PC-9 (cell line): ENCODE measurements at regions not wholly inside any gene's neighbourhood (a gene's known extent, or its start where the extent isn't known, plus 50 kb on each side); places are given as distances from the start of the nearest gene placed in this dataset.

Source experiments
- BruUV-seq: library from RNA; stranded (reverse); fragments of 400-500 nt; replicated peaks from 2 replicates; lab custom pipeline; 2021; lab: Mats Ljungman, UMichigan
- CTCF ChIA-PET: fragments of 300-600 bp; sonication (Branson Sonifier 250); formaldehyde crosslinking; loops from one replicate; lab custom pipeline; 2022; ENCODE audit warnings: antibody characterized with exemption; lab: Charles Lee
- POLR2A ChIA-PET: fragments of 300-600 bp; sonication (Branson Sonifier 250); formaldehyde crosslinking; loops from one replicate; lab custom pipeline; 2022; ENCODE audit warnings: antibody characterized with exemption; ENCODE audit not compliant: unreplicated experiment; lab: Charles Lee
- DNase-seq, 2 experiments: peaks; one replicate each; pipeline versions ENCODE4 v3.0.0 to v3.0.0-alpha.2; 2015 to 2022; ENCODE audit warnings: mixed read lengths in 1 of 2
- H2AFZ ChIP-seq: fragments of 200-600 bp; sonication (generic); 2 replicates; pipeline ENCODE4 v1.8.1; 2017; ENCODE audit warnings: antibody characterized with exemption
- H3F3A ChIP-seq: fragments of 200-600 bp; sonication (generic); 2 replicates; pipeline ENCODE4 v1.8.1; 2017; ENCODE audit warnings: antibody characterized with exemption, mild to moderate bottlenecking, low read depth; ENCODE audit not compliant: insufficient read depth
- H3K27ac ChIP-seq: fragments of 200-600 bp; sonication (generic); 2 replicates; pipeline ENCODE4 v1.6.1; 2016; ENCODE audit warnings: mixed run types
- H3K27me3 ChIP-seq: fragments of 200-600 bp; sonication (generic); 2 replicates; pipeline ENCODE4 v1.6.1; 2016; ENCODE audit warnings: low read depth, mixed run types; ENCODE audit not compliant: insufficient read depth
- H3K36me3 ChIP-seq: fragments of 200-600 bp; sonication (generic); 2 replicates; pipeline ENCODE4 v1.6.1; 2016; ENCODE audit warnings: low read depth, mixed run types
- H3K4me1 ChIP-seq: fragments of 200-600 bp; sonication (generic); replicated peaks from 2 replicates; pipeline ENCODE4 v1.6.1; 2016; ENCODE audit warnings: mixed run types; ENCODE audit not compliant: insufficient read depth
- H3K4me2 ChIP-seq: fragments of 200-600 bp; sonication (generic); 2 replicates; pipeline ENCODE4 v1.6.1; 2017; ENCODE audit warnings: mixed run types
- H3K4me3 ChIP-seq: fragments of 200-600 bp; sonication (generic); 2 replicates; pipeline ENCODE4 v1.6.1; 2016; ENCODE audit warnings: mixed run types
- H3K79me2 ChIP-seq: fragments of 200-600 bp; sonication (generic); 2 replicates; pipeline ENCODE4 v1.6.1; 2017; ENCODE audit warnings: low read depth, mixed run types
- H3K9me2 ChIP-seq: fragments of 200-600 bp; sonication (generic); 2 replicates; pipeline ENCODE4 v1.8.1; 2017; ENCODE audit warnings: mild to moderate bottlenecking; ENCODE audit not compliant: insufficient read depth
- H3K9me3 ChIP-seq: fragments of 200-600 bp; sonication (generic); 2 replicates; pipeline ENCODE4 v1.8.1; 2016; ENCODE audit warnings: low read depth; ENCODE audit not compliant: insufficient read depth
- H4K20me1 ChIP-seq: fragments of 200-600 bp; sonication (generic); 2 replicates; pipeline ENCODE4 v1.8.1; 2017; ENCODE audit not compliant: insufficient read depth
- EZH2 ChIP-seq: fragments of 200-600 bp; sonication (generic); IDR thresholded peaks from 2 replicates; pipeline ENCODE4 v1.8.0; 2017; ENCODE audit warnings: antibody characterized with exemption, low read depth
- intact Hi-C: fragments of 100-400 bp; cut with micrococcal nuclease; formaldehyde crosslinking; loops from one replicate; pipeline ENCODE4 v1.10.0; 2022; ENCODE audit not compliant: unreplicated experiment
- TF ChIP-seq, protein P1 (sequence below): fragments of 200-600 bp; sonication (generic); conservative IDR thresholded peaks from 2 replicates; pipeline ENCODE4 v1.6.1; 2017; ENCODE audit warnings: mixed run types, antibody characterized with exemption, mild to moderate bottlenecking, moderate library complexity

DNA sequence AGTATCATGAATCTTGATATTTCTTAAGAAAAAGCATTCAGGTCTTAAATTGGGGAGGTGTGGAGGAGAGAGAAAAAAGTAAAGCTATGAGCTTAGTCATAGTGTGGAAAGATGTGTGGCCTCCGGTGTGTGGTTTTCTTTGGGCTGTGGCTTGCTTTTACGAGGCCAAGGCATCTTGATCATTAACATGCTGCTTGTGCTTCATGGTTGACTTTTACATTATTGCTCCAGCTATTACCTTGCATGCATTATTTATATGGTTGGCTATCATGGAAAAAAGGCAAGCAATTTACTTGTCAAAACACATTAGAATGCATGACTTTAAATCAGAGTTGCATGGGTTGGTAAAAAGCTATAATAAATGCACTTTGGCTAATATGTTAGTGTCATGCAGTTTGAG is 300.7 kb upstream of the ADARB2 start:
- no peaks in the 10 kb centered on the region for H3K4me1 ChIP-seq
- H3F3A ChIP-seq = no peaks in the 10 kb centered on the region
- no peak for TF ChIP-seq EZH2
- TF ChIP-seq, protein P1, sequence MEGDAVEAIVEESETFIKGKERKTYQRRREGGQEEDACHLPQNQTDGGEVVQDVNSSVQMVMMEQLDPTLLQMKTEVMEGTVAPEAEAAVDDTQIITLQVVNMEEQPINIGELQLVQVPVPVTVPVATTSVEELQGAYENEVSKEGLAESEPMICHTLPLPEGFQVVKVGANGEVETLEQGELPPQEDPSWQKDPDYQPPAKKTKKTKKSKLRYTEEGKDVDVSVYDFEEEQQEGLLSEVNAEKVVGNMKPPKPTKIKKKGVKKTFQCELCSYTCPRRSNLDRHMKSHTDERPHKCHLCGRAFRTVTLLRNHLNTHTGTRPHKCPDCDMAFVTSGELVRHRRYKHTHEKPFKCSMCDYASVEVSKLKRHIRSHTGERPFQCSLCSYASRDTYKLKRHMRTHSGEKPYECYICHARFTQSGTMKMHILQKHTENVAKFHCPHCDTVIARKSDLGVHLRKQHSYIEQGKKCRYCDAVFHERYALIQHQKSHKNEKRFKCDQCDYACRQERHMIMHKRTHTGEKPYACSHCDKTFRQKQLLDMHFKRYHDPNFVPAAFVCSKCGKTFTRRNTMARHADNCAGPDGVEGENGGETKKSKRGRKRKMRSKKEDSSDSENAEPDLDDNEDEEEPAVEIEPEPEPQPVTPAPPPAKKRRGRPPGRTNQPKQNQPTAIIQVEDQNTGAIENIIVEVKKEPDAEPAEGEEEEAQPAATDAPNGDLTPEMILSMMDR = no peak
- H3K9me3 ChIP-seq = no peaks in the 10 kb centered on the region
- no peak for DNase-seq
- H2AFZ ChIP-seq = no peak overlapping the region
- no TSS peak for BruUV-seq
- H3K79me2 ChIP-seq = no peaks in the 10 kb centered on the region
- ChIA-PET POLR2A (no interaction called here), CTCF (no interaction called here)
- no peaks in the 10 kb centered on the region for H3K27me3 ChIP-seq
- H3K9me2 ChIP-seq = no peaks in the 10 kb centered on the region
- H3K4me2 ChIP-seq = no peak overlapping the region
- H3K4me3 ChIP-seq = no peak overlapping the region
- no peak overlapping the region for H3K27ac ChIP-seq
- no peaks in the 10 kb centered on the region for H3K36me3 ChIP-seq
- intact Hi-C loops = no loop called here
- H4K20me1 ChIP-seq = no peaks in the 10 kb centered on the region

DNA sequence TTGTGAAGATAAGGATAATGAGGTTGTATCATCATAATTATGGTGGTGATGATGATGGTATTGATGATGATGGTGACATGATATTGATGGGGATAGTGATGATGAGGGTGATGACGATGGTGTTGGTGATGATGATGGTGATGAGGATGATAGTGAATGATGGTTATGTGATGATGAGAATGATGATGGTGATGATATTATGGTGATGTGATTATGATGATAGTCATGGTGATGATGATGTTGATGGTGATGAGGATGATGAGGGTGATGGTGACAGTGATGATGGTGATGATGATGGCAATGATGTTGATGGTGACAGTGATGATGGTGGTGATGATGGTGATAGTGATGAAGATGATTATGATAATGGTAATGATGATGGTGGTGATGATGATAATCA is 299.9 kb upstream of the ADARB2 start:
- BruUV-seq = no TSS peak
- intact Hi-C loops = no loop called here
- Histone ChIP-seq H2AFZ (no peak overlapping the region), H3K79me2 (no peaks in the 10 kb centered on the region), H3K4me2 (no peak overlapping the region), H3K9me3 (no peaks in the 10 kb centered on the region), H3K4me3 (no peak overlapping the region), H4K20me1 (no peaks in the 10 kb centered on the region), H3F3A (no peaks in the 10 kb centered on the region), H3K9me2 (no peaks in the 10 kb centered on the region), H3K4me1 (no peaks in the 10 kb centered on the region), H3K36me3 (no peaks in the 10 kb centered on the region), H3K27ac (no peak overlapping the region), H3K27me3 (no peaks in the 10 kb centered on the region)
- TF ChIP-seq, protein P1 = no peak
- TF ChIP-seq EZH2 = no peak
- ChIA-PET POLR2A (no interaction called here), CTCF (no interaction called here)
- no peak for DNase-seq

DNA sequence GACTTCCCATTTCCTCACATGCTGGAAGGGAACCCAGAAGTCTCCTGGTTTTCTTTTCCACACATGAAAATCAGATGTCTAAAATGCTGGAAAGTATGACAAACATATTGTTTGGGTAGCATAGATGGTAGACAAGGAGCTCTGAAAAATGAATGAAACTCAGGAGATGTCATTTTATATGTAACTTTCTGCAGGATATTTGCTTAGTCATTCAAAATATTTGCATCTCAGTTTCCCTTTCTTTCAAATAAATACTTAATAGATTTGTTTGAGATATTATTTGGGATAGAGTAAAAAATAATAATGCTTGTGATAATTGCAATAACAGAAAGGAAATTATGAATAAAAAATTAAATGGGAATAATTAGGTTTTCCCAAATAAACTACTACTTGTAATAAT is 298.9 kb upstream of the ADARB2 start:
- no TSS peak for BruUV-seq
- TF ChIP-seq EZH2 = no peak
- TF ChIP-seq, protein P1 = no peak
- H3K9me2 ChIP-seq = no peaks in the 10 kb centered on the region
- no peaks in the 10 kb centered on the region for H3K9me3 ChIP-seq
- no peaks in the 10 kb centered on the region for H3K79me2 ChIP-seq
- no peaks in the 10 kb centered on the region for H4K20me1 ChIP-seq
- no peaks in the 10 kb centered on the region for H3F3A ChIP-seq
- H3K4me1 ChIP-seq = no peaks in the 10 kb centered on the region
- no peaks in the 10 kb centered on the region for H3K27me3 ChIP-seq
- CTCF ChIA-PET = no interaction called here
- POLR2A ChIA-PET = no interaction called here
- H3K27ac ChIP-seq = no peak overlapping the region
- intact Hi-C loops = no loop called here
- H2AFZ ChIP-seq = no peak overlapping the region
- DNase-seq = no peak
- H3K4me3 ChIP-seq = no peak overlapping the region
- H3K36me3 ChIP-seq = no peaks in the 10 kb centered on the region
- no peak overlapping the region for H3K4me2 ChIP-seq
